Gastrocnemius medialis (tissue), 4 donors: ENCODE measurements at regions not wholly inside any gene's neighbourhood (a gene's known extent, or its start where the extent isn't known, plus 50 kb on each side); places are given as distances from the start of the nearest gene placed in this dataset.

Experiments used
- ATAC-seq, 2 donors: fragments of 150-250 bp; one replicate each; pipeline ENCODE4 v1.9.1; 2016
- DNase-seq, 2 donors: peaks; one replicate each; pipeline ENCODE4 v3.0.0-alpha.2; 2019
- H3K27ac ChIP-seq, 4 donors: fragments of 200-600 bp; sonication (generic); 1 replicate in 1 of 4; 2 replicates in 3 of 4; pipeline ENCODE4 v1.5.1; 2016 to 2018; ENCODE audit warnings: mild to moderate bottlenecking in 2 of 4, moderate library complexity in 1 of 4
- H3K27me3 ChIP-seq, 3 donors: fragments of 200-600 bp; sonication (generic) in 2 of 3; 1 replicate in 1 of 3; 2 replicates in 2 of 3; pipeline versions ENCODE4 v1.5.1 to v1.6.0; 2016 to 2019; ENCODE audit warnings: mild to moderate bottlenecking in 1 of 3, moderate library complexity in 1 of 3
- H3K36me3 ChIP-seq, 2 donors: fragments of 200-600 bp; sonication (generic) in 1 of 2; one replicate each; pipeline ENCODE4 v1.5.1; 2017 to 2018
- H3K4me1 ChIP-seq, 2 donors: fragments of 200-600 bp; sonication (generic) in 1 of 2; one replicate each; pipeline ENCODE4 v1.5.1; 2016 to 2017; ENCODE audit warnings: mild to moderate bottlenecking in 2 of 2
- H3K4me3 ChIP-seq, 4 donors: fragments of 200-600 bp; sonication (generic) in 3 of 4; 1 replicate in 1 of 4; 2 replicates in 3 of 4; pipeline ENCODE4 v1.5.1; 2016 to 2019; ENCODE audit warnings: mild to moderate bottlenecking in 2 of 4
- H3K9me3 ChIP-seq, 3 donors: fragments of 200-600 bp; sonication (generic) in 2 of 3; 1 replicate in 1 of 3; 2 replicates in 2 of 3; pipeline ENCODE4 v1.5.1; 2016 to 2019
- CTCF ChIP-seq, 5 experiments: fragments of 450-650 bp in 3 of 5; fragments of 200-600 bp in 2 of 5; sonication (generic) in 2 of 5; IDR thresholded peaks in 4 of 5; conservative IDR thresholded peaks in 1 of 5; 1 replicate in 4 of 5; 2 replicates in 1 of 5; pipeline ENCODE4 v1.5.1; 2016 to 2019; ENCODE audit warnings: antibody characterized with exemption in 5 of 5, mild to moderate bottlenecking in 3 of 5, moderate library complexity in 3 of 5
- POLR2A ChIP-seq, 2 donors: fragments of 450-650 bp; IDR thresholded peaks; one replicate each; pipeline ENCODE4 v1.6.1; 2017; ENCODE audit warnings: antibody characterized with exemption in 2 of 2, mild to moderate bottlenecking in 2 of 2, moderate library complexity in 2 of 2
- in situ Hi-C, 4 donors: fragments of 200-750 bp; cut with MboI; loops; one replicate each; pipeline versions ENCODE4 v1.15.0 to v1.8.0; 2017; ENCODE audit warnings: low sequenced_read_pairs in 4 of 4
- intact Hi-C: fragments of 100-400 bp; cut with DNase I; formaldehyde crosslinking; loops from one replicate; pipeline ENCODE4 v1.15.1; 2023; ENCODE audit warnings: low total_unique reads

- no peak for ATAC-seq
- TF ChIP-seq CTCF (IDR thresholded peaks at IDR 0.05 in 4 of 5, conservative IDR thresholded peaks at IDR 0.05 in 1 of 5): no peak
- no peak for TF ChIP-seq POLR2A (IDR thresholded peaks at IDR 0.05)
- Histone ChIP-seq H3K9me3 (no peaks in the 10 kb centered on the region), H3K36me3 (no peaks in the 10 kb centered on the region), H3K27me3 (no peaks in the 10 kb centered on the region), H3K27ac (no peak overlapping the region), H3K4me1 (peaks cover 0 to 14% of the 10 kb centered on the region in 2 donors), H3K4me3 (no peak overlapping the region)
- DNase-seq: no peak
- in situ Hi-C loops: no loop called here
- intact Hi-C loops: no loop called here
These were observed 449.5 kb upstream of the PSMD7 start for GRCh38 chr16:73847090-73847489.

GRCh38 chr16:73846356-73846755 is 450.3 kb upstream of the PSMD7 start:
- no peak for TF ChIP-seq POLR2A (IDR thresholded peaks at IDR 0.05)
- no peaks in the 10 kb centered on the region for H3K27me3 ChIP-seq
- in situ Hi-C loops: no loop called here
- H3K9me3 ChIP-seq: no peaks in the 10 kb centered on the region
- H3K36me3 ChIP-seq: no peaks in the 10 kb centered on the region
- no peak for ATAC-seq
- no peak for DNase-seq
- no peak overlapping the region for H3K27ac ChIP-seq
- peaks cover 0 to 14% of the 10 kb centered on the region in 2 donors for H3K4me1 ChIP-seq
- intact Hi-C loops: no loop called here
- H3K4me3 ChIP-seq: no peak overlapping the region

- in situ Hi-C loops (no loop called here), intact Hi-C loops (no loop called here)
- H3K9me3 ChIP-seq: no peaks in the 10 kb centered on the region
- no peaks in the 10 kb centered on the region for H3K27me3 ChIP-seq
- no peak overlapping the region for H3K4me3 ChIP-seq
- no peak overlapping the region for H3K27ac ChIP-seq
- ATAC-seq (no peak), DNase-seq (no peak)
- peaks cover 0 to 14% of the 10 kb centered on the region in 2 donors for H3K4me1 ChIP-seq
- TF ChIP-seq CTCF (IDR thresholded peaks at IDR 0.05 in 4 of 5, conservative IDR thresholded peaks at IDR 0.05 in 1 of 5) (no peak), POLR2A (IDR thresholded peaks at IDR 0.05) (no peak)
- no peaks in the 10 kb centered on the region for H3K36me3 ChIP-seq
These were observed 450.6 kb upstream of the PSMD7 start for GRCh38 chr16:73846007-73846330.

GRCh38 chr16:73845238-73846006 is 451.2 kb upstream of the PSMD7 start:
- ATAC-seq (no peak), DNase-seq (no peak)
- Histone ChIP-seq H3K27ac (no peak overlapping the region), H3K36me3 (no peaks in the 10 kb centered on the region), H3K4me3 (no peak overlapping the region), H3K4me1 (peaks cover 0 to 14% of the 10 kb centered on the region in 2 donors), H3K27me3 (no peaks in the 10 kb centered on the region), H3K9me3 (no peaks in the 10 kb centered on the region)
- in situ Hi-C loops: no loop called here
- intact Hi-C loops: no loop called here
- no peak for TF ChIP-seq POLR2A (IDR thresholded peaks at IDR 0.05)
- no peak for TF ChIP-seq CTCF (IDR thresholded peaks at IDR 0.05 in 4 of 5, conservative IDR thresholded peaks at IDR 0.05 in 1 of 5)

- no peak for TF ChIP-seq CTCF (IDR thresholded peaks at IDR 0.05 in 4 of 5, conservative IDR thresholded peaks at IDR 0.05 in 1 of 5)
- TF ChIP-seq POLR2A (IDR thresholded peaks at IDR 0.05): no peak
- in situ Hi-C loops: no loop called here
- no peak for ATAC-seq
These were observed 455.9 kb upstream of the PSMD7 start for GRCh38 chr16:73840728-73841127.

More at GRCh38 chr16:73840728-73841127, 455.9 kb upstream of the PSMD7 start:
- Histone ChIP-seq H3K4me3 (no peak overlapping the region), H3K36me3 (no peaks in the 10 kb centered on the region), H3K9me3 (no peaks in the 10 kb centered on the region), H3K27me3 (no peaks in the 10 kb centered on the region), H3K4me1 (peaks cover 0 to 7% of the 10 kb centered on the region in 2 donors), H3K27ac (no peak overlapping the region)
- intact Hi-C loops: no loop called here
- DNase-seq: no peak
